WTC11 (cell line): ENCODE measurements at regions not wholly inside any gene's neighbourhood (a gene's known extent, or its start where the extent isn't known, plus 50 kb on each side); places are given as distances from the start of the nearest gene placed in this dataset.

Experiments used
- TF ChIP-seq, protein P1 (sequence below): fragments of 200-600 bp; IDR thresholded peaks from 2 replicates; pipeline ENCODE4 v1.8.0; 2022; ENCODE audit warnings: antibody characterized with exemption
- TF ChIP-seq, protein P2 (sequence below): sonication (generic); formaldehyde crosslinking; conservative IDR thresholded peaks from 2 replicates; pipeline ENCODE4 v1.8.1; 2022; ENCODE audit warnings: mild to moderate bottlenecking, missing genetic modification reagents

GRCh38 chr16:64425381-64425780 is 696.5 kb downstream of the CDH11 start:
- TF ChIP-seq, protein P1, sequence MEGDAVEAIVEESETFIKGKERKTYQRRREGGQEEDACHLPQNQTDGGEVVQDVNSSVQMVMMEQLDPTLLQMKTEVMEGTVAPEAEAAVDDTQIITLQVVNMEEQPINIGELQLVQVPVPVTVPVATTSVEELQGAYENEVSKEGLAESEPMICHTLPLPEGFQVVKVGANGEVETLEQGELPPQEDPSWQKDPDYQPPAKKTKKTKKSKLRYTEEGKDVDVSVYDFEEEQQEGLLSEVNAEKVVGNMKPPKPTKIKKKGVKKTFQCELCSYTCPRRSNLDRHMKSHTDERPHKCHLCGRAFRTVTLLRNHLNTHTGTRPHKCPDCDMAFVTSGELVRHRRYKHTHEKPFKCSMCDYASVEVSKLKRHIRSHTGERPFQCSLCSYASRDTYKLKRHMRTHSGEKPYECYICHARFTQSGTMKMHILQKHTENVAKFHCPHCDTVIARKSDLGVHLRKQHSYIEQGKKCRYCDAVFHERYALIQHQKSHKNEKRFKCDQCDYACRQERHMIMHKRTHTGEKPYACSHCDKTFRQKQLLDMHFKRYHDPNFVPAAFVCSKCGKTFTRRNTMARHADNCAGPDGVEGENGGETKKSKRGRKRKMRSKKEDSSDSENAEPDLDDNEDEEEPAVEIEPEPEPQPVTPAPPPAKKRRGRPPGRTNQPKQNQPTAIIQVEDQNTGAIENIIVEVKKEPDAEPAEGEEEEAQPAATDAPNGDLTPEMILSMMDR, result no peak
- TF ChIP-seq, protein P2, sequence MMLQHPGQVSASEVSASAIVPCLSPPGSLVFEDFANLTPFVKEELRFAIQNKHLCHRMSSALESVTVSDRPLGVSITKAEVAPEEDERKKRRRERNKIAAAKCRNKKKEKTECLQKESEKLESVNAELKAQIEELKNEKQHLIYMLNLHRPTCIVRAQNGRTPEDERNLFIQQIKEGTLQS (CRISPR knock-in tag), result no peak
